Caco-2 (cell line): ENCODE measurements at regions not wholly inside any gene's neighbourhood (a gene's known extent, or its start where the extent isn't known, plus 50 kb on each side); places are given as distances from the start of the nearest gene placed in this dataset.

Experiments used
- BruUV-seq: library from RNA; stranded (reverse); fragments of 400-500 nt; replicated peaks from 2 replicates; lab custom pipeline; 2021; lab: Mats Ljungman, UMichigan
- CTCF ChIA-PET: fragments of 300-600 bp; sonication (Branson Sonifier 250); formaldehyde crosslinking; loops from one replicate; lab custom pipeline; 2022; ENCODE audit warnings: antibody characterized with exemption; lab: Charles Lee
- POLR2A ChIA-PET: fragments of 300-600 bp; sonication (Branson Sonifier 250); formaldehyde crosslinking; loops from one replicate; lab custom pipeline; 2022; ENCODE audit warnings: antibody characterized with exemption; lab: Charles Lee
- DNase-seq, 2 experiments: peaks; one replicate each; pipeline versions ENCODE4 v3.0.0 to v3.0.0-alpha.2; 2020 to 2022
- H3K27me3 ChIP-seq: replicated peaks from 2 replicates; pipeline ENCODE4 v1.6.0; 2011; ENCODE audit warnings: low read length; ENCODE audit not compliant: control insufficient read depth, insufficient read depth
- H3K36me3 ChIP-seq: 2 replicates; pipeline ENCODE4 v1.5.1; 2011; ENCODE audit warnings: low read length; ENCODE audit not compliant: control insufficient read depth, insufficient read depth
- H3K4me1 ChIP-seq: fragments of 250-450 bp; sonication (Bioruptor Pico); 2 replicates; pipeline ENCODE4 v1.5.1; 2020; ENCODE audit warnings: mild to moderate bottlenecking
- H3K4me3 ChIP-seq: 2 replicates; pipeline ENCODE4 v1.5.1; 2011; ENCODE audit warnings: low read depth, mild to moderate bottlenecking, control low read depth, low read length
- H3K9me3 ChIP-seq: fragments of 250-450 bp; sonication (Bioruptor Pico); 2 replicates; pipeline ENCODE4 v1.5.1; 2020; ENCODE audit warnings: mild to moderate bottlenecking, moderate library complexity
- H3K27ac Mint-ChIP-seq: one replicate; pipeline ENCODE4 v1.8.0; 2022; ENCODE audit warnings: mixed read lengths; ENCODE audit not compliant: unreplicated experiment
- H3K27me3 Mint-ChIP-seq: one replicate; pipeline ENCODE4 v1.8.0; 2022; ENCODE audit warnings: mixed read lengths; ENCODE audit not compliant: insufficient read depth, unreplicated experiment
- H3K36me3 Mint-ChIP-seq: one replicate; pipeline ENCODE4 v1.8.0; 2022; ENCODE audit warnings: mild to moderate bottlenecking, mixed read lengths; ENCODE audit not compliant: insufficient read depth, unreplicated experiment
- H3K4me1 Mint-ChIP-seq: one replicate; pipeline ENCODE4 v1.8.0; 2022; ENCODE audit warnings: low read depth, mixed read lengths; ENCODE audit not compliant: unreplicated experiment
- H3K4me3 Mint-ChIP-seq: one replicate; pipeline ENCODE4 v1.8.0; 2022; ENCODE audit warnings: mild to moderate bottlenecking, moderate library complexity, mixed read lengths; ENCODE audit not compliant: unreplicated experiment
- H3K9me3 Mint-ChIP-seq: one replicate; pipeline ENCODE4 v1.8.0; 2022; ENCODE audit warnings: mixed read lengths; ENCODE audit not compliant: unreplicated experiment
- CTCF ChIP-seq, 2 experiments: fragments of 200-600 bp in 1 of 2; IDR thresholded peaks; 1 replicate in 1 of 2; 2 replicates in 1 of 2; pipeline versions ENCODE4 v1.5.1 to v1.8.0; 2011 to 2022; ENCODE audit warnings: antibody characterized with exemption in 1 of 2, control low read depth in 1 of 2, inconsistent platforms in 1 of 2, low read depth in 1 of 2, low read length in 1 of 2, mild to moderate bottlenecking in 1 of 2, moderate library complexity in 1 of 2; ENCODE audit not compliant: insufficient read depth in 1 of 2, severe bottlenecking in 1 of 2, unreplicated experiment in 1 of 2
- intact Hi-C: fragments of 100-400 bp; cut with micrococcal nuclease; formaldehyde crosslinking; loops from one replicate; pipeline ENCODE4 v1.10.0; 2022; ENCODE audit not compliant: unreplicated experiment

DNA sequence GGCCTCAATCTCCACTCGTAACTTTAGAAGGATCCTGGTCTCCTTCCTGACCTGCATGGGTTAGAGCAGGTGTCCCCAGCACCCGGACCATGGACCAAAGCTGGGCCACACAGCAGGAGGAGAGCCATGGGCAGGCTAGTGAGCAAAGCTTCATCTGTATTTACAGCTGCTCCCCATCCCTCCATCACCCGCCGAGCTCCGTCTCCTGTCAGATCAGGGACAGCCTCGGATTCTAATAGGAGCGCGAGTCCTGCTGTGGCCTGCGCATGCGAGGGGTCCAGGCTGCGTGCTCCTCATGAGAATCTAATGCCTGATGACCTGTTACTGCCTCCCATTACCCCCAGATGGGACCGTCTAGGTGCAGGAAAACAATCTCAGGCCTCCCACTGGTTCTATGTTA is 297.7 kb upstream of the SALL3 start:
- ChIA-PET POLR2A (no interaction called here), CTCF (no interaction called here)
- no TSS peak for BruUV-seq
- no peaks in the 10 kb centered on the region for H3K9me3 Mint-ChIP-seq
- intact Hi-C loops, result no loop called here
- Histone ChIP-seq H3K9me3 (no peaks in the 10 kb centered on the region), H3K36me3 (no peaks in the 10 kb centered on the region), H3K27me3 (no peaks in the 10 kb centered on the region), H3K4me3 (no peak overlapping the region), H3K4me1 (no peaks in the 10 kb centered on the region)
- H3K4me3 Mint-ChIP-seq, result no peak overlapping the region
- no peaks in the 10 kb centered on the region for H3K27me3 Mint-ChIP-seq
- H3K4me1 Mint-ChIP-seq, result no peaks in the 10 kb centered on the region
- H3K27ac Mint-ChIP-seq, result no peak overlapping the region
- no peaks in the 10 kb centered on the region for H3K36me3 Mint-ChIP-seq
- no peak for TF ChIP-seq CTCF (IDR thresholded peaks at IDR 0.05; ENCODE audit: insufficient read depth in 1 of 2, low read depth in 1 of 2, low read length in 1 of 2, severe bottlenecking in 1 of 2, unreplicated experiment in 1 of 2)
- DNase-seq, result no peak

- no peak overlapping the region for H3K27ac Mint-ChIP-seq
- H3K4me3 ChIP-seq, result no peak overlapping the region
- no peaks in the 10 kb centered on the region for H3K36me3 Mint-ChIP-seq
- no TSS peak for BruUV-seq
- H3K27me3 Mint-ChIP-seq, result no peaks in the 10 kb centered on the region
- CTCF ChIA-PET, result no interaction called here
- H3K36me3 ChIP-seq, result no peaks in the 10 kb centered on the region
- no peak for TF ChIP-seq CTCF (IDR thresholded peaks at IDR 0.05; ENCODE audit: insufficient read depth in 1 of 2, low read depth in 1 of 2, low read length in 1 of 2, severe bottlenecking in 1 of 2, unreplicated experiment in 1 of 2)
- H3K27me3 ChIP-seq, result no peaks in the 10 kb centered on the region
- H3K4me1 Mint-ChIP-seq, result no peaks in the 10 kb centered on the region
- no peak for DNase-seq
- H3K4me3 Mint-ChIP-seq, result no peak overlapping the region
- H3K9me3 Mint-ChIP-seq, result no peaks in the 10 kb centered on the region
- POLR2A ChIA-PET, result no interaction called here
- intact Hi-C loops, result no loop called here
- no peaks in the 10 kb centered on the region for H3K4me1 ChIP-seq
- no peaks in the 10 kb centered on the region for H3K9me3 ChIP-seq
Observed at GRCh38 chr18:78682716-78683115, 296.9 kb upstream of the SALL3 start.

- BruUV-seq, result no TSS peak
- CTCF ChIA-PET, result no interaction called here
Observed at GRCh38 chr18:78683191-78684010, 296.2 kb upstream of the SALL3 start.

More at GRCh38 chr18:78683191-78684010, 296.2 kb upstream of the SALL3 start:
- POLR2A ChIA-PET, result no interaction called here
- TF ChIP-seq CTCF (IDR thresholded peaks at IDR 0.05; ENCODE audit: insufficient read depth in 1 of 2, low read depth in 1 of 2, low read length in 1 of 2, severe bottlenecking in 1 of 2, unreplicated experiment in 1 of 2), result no peak
- Histone ChIP-seq H3K4me1 (no peaks in the 10 kb centered on the region), H3K27me3 (no peaks in the 10 kb centered on the region), H3K4me3 (no peak overlapping the region), H3K36me3 (no peaks in the 10 kb centered on the region), H3K9me3 (no peaks in the 10 kb centered on the region)
- H3K9me3 Mint-ChIP-seq, result no peaks in the 10 kb centered on the region
- H3K4me3 Mint-ChIP-seq, result no peak overlapping the region
- H3K27ac Mint-ChIP-seq, result no peak overlapping the region
- no peaks in the 10 kb centered on the region for H3K4me1 Mint-ChIP-seq
- intact Hi-C loops, result no loop called here
- DNase-seq, result no peak
- no peaks in the 10 kb centered on the region for H3K27me3 Mint-ChIP-seq
- H3K36me3 Mint-ChIP-seq, result no peaks in the 10 kb centered on the region
